A549 (cell line): ENCODE measurements at regions not wholly inside any gene's neighbourhood (a gene's known extent, or its start where the extent isn't known, plus 50 kb on each side); places are given as distances from the start of the nearest gene placed in this dataset.

ENCODE experiments used
- ATAC-seq, 2 experiments: fragments of 200-7000 bp in 1 of 2; fragments of >200 bp in 1 of 2; cut with Nextera tagmentation in 1 of 2; cut with Tn5 transposase in 1 of 2; 3 replicates each; pipeline versions ENCODE4 v1.8.0 to v1.9.1; 2018 to 2020; ENCODE audit warnings: mild to moderate bottlenecking in 1 of 2, moderate library complexity in 1 of 2
- CTCF ChIA-PET: fragments of 300-600 bp; sonication (Branson Sonifier 250); formaldehyde crosslinking; extraction: SDS; loops from one replicate; lab custom pipeline; 2021; ENCODE audit warnings: antibody characterized with exemption, inconsistent platforms; lab: Yijun Ruan, JAX
- POLR2A ChIA-PET: fragments of 350-600 bp; formaldehyde crosslinking; extraction: SDS; loops from one replicate; lab custom pipeline; 2021; ENCODE audit warnings: antibody characterized with exemption, inconsistent platforms; lab: Yijun Ruan, JAX
- DNase-seq, 2 experiments: peaks; one replicate each; pipeline versions ENCODE4 v3.0.0 to v3.0.0-alpha.2; 2011 to 2016; ENCODE audit warnings: low read depth in 1 of 2, low spot score in 1 of 2
- FAIRE-seq: peaks from 2 replicates; lab custom pipeline; 2011; peaks lifted over from hg19 to GRCh38; lab: Jason Lieb, UNC
- H3K27ac ChIP-seq, 2 experiments: fragments of >200 bp; sonication (Bioruptor Twin); formaldehyde crosslinking; 3 replicates each; pipeline ENCODE4 v1.5.1; 2016 to 2017
- H3K4me1 ChIP-seq: fragments of >200 bp; sonication (Bioruptor Twin); formaldehyde crosslinking; 3 replicates; pipeline ENCODE4 v1.6.1; 2016
- H3K4me2 ChIP-seq: fragments of >200 bp; sonication (Bioruptor Twin); formaldehyde crosslinking; 3 replicates; pipeline ENCODE4 v1.6.1; 2016
- H3K4me3 ChIP-seq: fragments of >200 bp; sonication (Bioruptor Twin); formaldehyde crosslinking; 3 replicates; pipeline ENCODE4 v1.5.1; 2016
- H3K9me3 ChIP-seq: fragments of >200 bp; sonication (Bioruptor Twin); formaldehyde crosslinking; 3 replicates; pipeline ENCODE4 v1.6.1; 2016
- BCL3 ChIP-seq: fragments of >200 bp; sonication (Bioruptor Twin); formaldehyde crosslinking; IDR thresholded peaks from 3 replicates; pipeline ENCODE4 v1.6.1; 2016
- BHLHE40 ChIP-seq: IDR thresholded peaks from 2 replicates; pipeline ENCODE4 v1.6.1; 2012; ENCODE audit warnings: low read depth, low read length, inconsistent platforms
- CHD4 ChIP-seq: fragments of 200-600 bp; sonication (generic); IDR thresholded peaks from 2 replicates; pipeline ENCODE4 v1.6.1; 2016; ENCODE audit warnings: antibody characterized with exemption, mild to moderate bottlenecking, borderline replicate concordance
- EHMT2 ChIP-seq: fragments of 200-600 bp; sonication (generic); IDR thresholded peaks from 2 replicates; pipeline ENCODE4 v1.6.1; 2016; ENCODE audit warnings: antibody characterized with exemption, low read depth, mild to moderate bottlenecking, moderate library complexity
- ELK1 ChIP-seq: fragments of 150-350 bp; IDR thresholded peaks from 2 replicates; pipeline ENCODE4 v1.6.1; 2014; ENCODE audit warnings: low read depth, mild to moderate bottlenecking, low read length
- ESRRA ChIP-seq: fragments of 150-350 bp; IDR thresholded peaks from 2 replicates; pipeline ENCODE4 v1.6.1; 2014; ENCODE audit warnings: mild to moderate bottlenecking, low read length, borderline replicate concordance
- GATA3 ChIP-seq: IDR thresholded peaks from 2 replicates; pipeline ENCODE4 v1.6.1; 2012; ENCODE audit warnings: borderline replicate concordance
- HES2 ChIP-seq: fragments of >200 bp; sonication (Bioruptor Twin); formaldehyde crosslinking; IDR thresholded peaks from 2 replicates; pipeline ENCODE4 v1.6.1; 2016
- JUN ChIP-seq, 2 experiments: fragments of >200 bp; sonication (Bioruptor Twin); formaldehyde crosslinking; IDR thresholded peaks; 2 replicates in 1 of 2; 3 replicates in 1 of 2; pipeline ENCODE4 v1.6.1; 2016 to 2017
- JUNB ChIP-seq: fragments of >200 bp; sonication (Bioruptor Twin); formaldehyde crosslinking; IDR thresholded peaks from 2 replicates; pipeline ENCODE4 v1.6.1; 2016
- MAFK ChIP-seq: fragments of 450-650 bp; IDR thresholded peaks from 2 replicates; pipeline ENCODE4 v1.6.1; 2014; ENCODE audit not compliant: partially characterized antibody
- MAZ ChIP-seq: fragments of 150-350 bp; IDR thresholded peaks from 2 replicates; pipeline ENCODE4 v1.6.1; 2014; ENCODE audit warnings: antibody characterized with exemption, low read depth, low read length, borderline replicate concordance
- MYC ChIP-seq: IDR thresholded peaks from 2 replicates; pipeline ENCODE4 v1.6.1; 2012; ENCODE audit warnings: mild to moderate bottlenecking, inconsistent platforms, low read length, improper control_type of control experiment, borderline replicate concordance
- NFE2L2 ChIP-seq: fragments of 150-350 bp; conservative IDR thresholded peaks from 2 replicates; pipeline ENCODE4 v1.6.1; 2014; ENCODE audit warnings: low read length
- POLR2A ChIP-seq: IDR thresholded peaks from 2 replicates; pipeline ENCODE4 v1.6.1; 2012; ENCODE audit warnings: mild to moderate bottlenecking, low read length
- RAD21 ChIP-seq, 2 experiments: fragments of >200 bp in 1 of 2; sonication (Bioruptor Twin) in 1 of 2; formaldehyde crosslinking in 1 of 2; IDR thresholded peaks in 1 of 2; conservative IDR thresholded peaks in 1 of 2; 2 replicates in 1 of 2; 3 replicates in 1 of 2; pipeline ENCODE4 v1.6.1; 2012 to 2018; ENCODE audit warnings: inconsistent platforms in 1 of 2
- SMC3 ChIP-seq: fragments of >200 bp; sonication (Bioruptor Twin); formaldehyde crosslinking; IDR thresholded peaks from 3 replicates; pipeline ENCODE4 v1.6.1; 2018; ENCODE audit warnings: inconsistent platforms
- ZC3H11A ChIP-seq: fragments of 450-650 bp; IDR thresholded peaks from 2 replicates; pipeline ENCODE4 v1.6.1; 2014; ENCODE audit warnings: antibody characterized with exemption, mild to moderate bottlenecking
- ZFP36 ChIP-seq: fragments of 450-650 bp; IDR thresholded peaks from 2 replicates; pipeline ENCODE4 v1.6.1; 2014; ENCODE audit warnings: borderline replicate concordance; ENCODE audit not compliant: partially characterized antibody
- ZNF302 ChIP-seq: fragments of 250-450 bp; sonication (Bioruptor Pico); IDR thresholded peaks from 2 replicates; pipeline ENCODE4 v1.9.0; 2021; ENCODE audit warnings: inconsistent platforms, mild to moderate bottlenecking, moderate library complexity
- ZSCAN20 ChIP-seq: fragments of 250-450 bp; sonication (Bioruptor Pico); IDR thresholded peaks from 2 replicates; pipeline ENCODE4 v1.8.0; 2022; ENCODE audit warnings: mild to moderate bottlenecking, moderate library complexity
- WGBS: methylation state at CpG from one replicate; pipeline ENCODE4 v1.1.6; 2017; ENCODE audit errors: missing lambda C conversion rate; 5-methylcytosine and 5-hydroxymethylcytosine counted together

- Histone ChIP-seq H3K4me1 (peaks cover 4% of the 10 kb centered on the region; the same call in 1 of the 3 replicates), H3K4me3 (no peak overlapping the region), H3K4me2 (peak overlapping the region; percentile 48), H3K27ac (no peak overlapping the region), H3K9me3 (no peaks in the 10 kb centered on the region)
- ChIA-PET POLR2A (no interaction called here), CTCF (no interaction called here)
- DNase-seq = no peak
- FAIRE-seq = no peak
- TF ChIP-seq HES2 (no peak), SMC3 (no peak), MYC (no peak), JUN (IDR thresholded peaks at IDR 0.05) (no peak), JUNB (no peak), ZC3H11A (no peak), MAFK (no peak), ESRRA (no peak), EHMT2 (no peak), BCL3 (no peak), NFE2L2 (no peak), GATA3 (no peak), MAZ (no peak), ZFP36 (no peak), ZNF302 (CRISPR knock-in tag) (no peak)
- WGBS = 25% methylated on average over 2 of the region's 2 CpGs
- no peak for ATAC-seq
Observed at GRCh38 chr6:85062884-85063283, 298.5 kb upstream of the TBX18 start.

- ATAC-seq = no peak
- TF ChIP-seq ZSCAN20 (no peak), CHD4 (no peak)
- TF ChIP-seq, all 56 proteins: peak for 0
- 47% methylated on average over 2 of the region's 2 CpGs for WGBS
- no peak overlapping the region for H3K4me2 ChIP-seq
- H3K4me3 ChIP-seq = no peak overlapping the region
- DNase-seq (no peak), FAIRE-seq (no peak)
- no peaks in the 10 kb centered on the region for H3K9me3 ChIP-seq
- H3K27ac ChIP-seq = no peak overlapping the region
- CTCF ChIA-PET = no interaction called here
- POLR2A ChIA-PET = no interaction called here
- peaks cover 4% of the 10 kb centered on the region; the same call in 1 of the 3 replicates for H3K4me1 ChIP-seq
Observed at GRCh38 chr6:85058806-85059205, 294.4 kb upstream of the TBX18 start.

- ATAC-seq = no peak
- no peak for FAIRE-seq
- TF ChIP-seq MYC (no peak), EHMT2 (no peak), SMC3 (no peak), POLR2A (no peak), RAD21 (conservative IDR thresholded peaks at IDR 0.05 in 1 of 2, IDR thresholded peaks at IDR 0.05 in 1 of 2) (no peak), BHLHE40 (no peak), ELK1 (no peak)
- no peak for DNase-seq
- no peak overlapping the region for H3K27ac ChIP-seq
- no peak overlapping the region for H3K4me2 ChIP-seq
- no peaks in the 10 kb centered on the region for H3K4me1 ChIP-seq
- POLR2A ChIA-PET = no interaction called here
- CTCF ChIA-PET = no interaction called here
- no peak overlapping the region for H3K4me3 ChIP-seq
- no peaks in the 10 kb centered on the region for H3K9me3 ChIP-seq
Observed at GRCh38 chr6:85050149-85050548, 285.8 kb upstream of the TBX18 start.
